ENCODE measurements at regions not wholly inside any gene's neighbourhood (a gene's known extent, or its start where the extent isn't known, plus 50 kb on each side); places are given as distances from the start of the nearest gene placed in this dataset.

DNA sequence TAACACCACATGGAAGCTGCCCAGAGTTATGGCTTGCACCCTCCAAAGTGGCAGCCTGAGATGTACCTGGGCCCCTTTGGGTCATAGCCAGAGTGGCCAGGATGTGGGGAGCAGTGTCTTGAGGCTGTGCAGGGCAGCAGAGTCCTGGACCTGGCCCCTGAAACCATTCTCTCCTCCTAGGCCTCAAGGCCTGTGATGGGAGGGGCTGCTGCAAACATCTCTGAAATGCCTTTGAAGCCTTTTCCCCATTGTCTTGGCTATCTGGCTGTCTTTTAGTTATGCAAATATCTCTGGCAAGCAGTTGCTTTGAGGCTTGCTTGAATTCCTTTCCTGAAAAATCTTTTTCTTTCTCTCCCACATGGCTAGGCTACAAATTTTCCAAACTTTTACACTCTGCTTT lies 356.5 kb downstream of the DAD1 start:
- TF ChIP-seq TCF7L2 (IDR thresholded peaks at IDR 0.05; ENCODE audit: borderline replicate concordance, extremely low read depth, insufficient read depth, insufficient read length) (no peak), POLR2A (IDR thresholded peaks at IDR 0.05; ENCODE audit: borderline replicate concordance, extremely low read depth, insufficient read depth, insufficient read length) (no peak), EZH2 (IDR thresholded peaks at IDR 0.05) (no peak), RAD21 (IDR thresholded peaks at IDR 0.05; ENCODE audit: low read depth) (no peak), SP1 (IDR thresholded peaks at IDR 0.05; ENCODE audit: low read depth) (no peak), SRF (IDR thresholded peaks at IDR 0.05; ENCODE audit: low read depth) (no peak)
- TF ChIP-seq, protein P1, sequence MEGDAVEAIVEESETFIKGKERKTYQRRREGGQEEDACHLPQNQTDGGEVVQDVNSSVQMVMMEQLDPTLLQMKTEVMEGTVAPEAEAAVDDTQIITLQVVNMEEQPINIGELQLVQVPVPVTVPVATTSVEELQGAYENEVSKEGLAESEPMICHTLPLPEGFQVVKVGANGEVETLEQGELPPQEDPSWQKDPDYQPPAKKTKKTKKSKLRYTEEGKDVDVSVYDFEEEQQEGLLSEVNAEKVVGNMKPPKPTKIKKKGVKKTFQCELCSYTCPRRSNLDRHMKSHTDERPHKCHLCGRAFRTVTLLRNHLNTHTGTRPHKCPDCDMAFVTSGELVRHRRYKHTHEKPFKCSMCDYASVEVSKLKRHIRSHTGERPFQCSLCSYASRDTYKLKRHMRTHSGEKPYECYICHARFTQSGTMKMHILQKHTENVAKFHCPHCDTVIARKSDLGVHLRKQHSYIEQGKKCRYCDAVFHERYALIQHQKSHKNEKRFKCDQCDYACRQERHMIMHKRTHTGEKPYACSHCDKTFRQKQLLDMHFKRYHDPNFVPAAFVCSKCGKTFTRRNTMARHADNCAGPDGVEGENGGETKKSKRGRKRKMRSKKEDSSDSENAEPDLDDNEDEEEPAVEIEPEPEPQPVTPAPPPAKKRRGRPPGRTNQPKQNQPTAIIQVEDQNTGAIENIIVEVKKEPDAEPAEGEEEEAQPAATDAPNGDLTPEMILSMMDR (IDR thresholded peaks at IDR 0.05 in 2 of 3, conservative IDR thresholded peaks at IDR 0.05 in 1 of 3; ENCODE audit: borderline replicate concordance in 1 of 3, insufficient read depth in 1 of 3, low read depth in 2 of 3, low read length in 2 of 3) = no peak
